MM.1S (cell line): ENCODE measurements at regions not wholly inside any gene's neighbourhood (a gene's known extent, or its start where the extent isn't known, plus 50 kb on each side); places are given as distances from the start of the nearest gene placed in this dataset.

Experiments
- DNase-seq: peaks from one replicate; pipeline ENCODE4 v3.0.0-alpha.2; 2015
- H2AFZ ChIP-seq: fragments of 300-600 bp; sonication (generic); 2 replicates; pipeline ENCODE4 v1.6.0; 2016; ENCODE audit warnings: antibody characterized with exemption, low read length
- H3F3A ChIP-seq: fragments of 300-600 bp; sonication (generic); 2 replicates; pipeline ENCODE4 v1.6.1; 2016; ENCODE audit warnings: mild to moderate bottlenecking, antibody characterized with exemption, low read length, moderate library complexity, mixed read lengths; ENCODE audit not compliant: insufficient read depth
- H3K27ac ChIP-seq: fragments of 300-600 bp; sonication (generic); 2 replicates; pipeline ENCODE4 v1.5.1; 2016; ENCODE audit warnings: mild to moderate bottlenecking, low read length
- H3K27me3 ChIP-seq: fragments of 300-600 bp; sonication (generic); replicated peaks from 2 replicates; pipeline ENCODE4 v1.6.0; 2016; ENCODE audit warnings: low read length; ENCODE audit not compliant: insufficient read depth
- H3K36me3 ChIP-seq: fragments of 300-600 bp; sonication (generic); replicated peaks from 2 replicates; pipeline ENCODE4 v1.6.1; 2016; ENCODE audit warnings: mild to moderate bottlenecking, low read length, mixed read lengths; ENCODE audit not compliant: insufficient read depth
- H3K4me1 ChIP-seq: fragments of 300-600 bp; sonication (generic); 2 replicates; pipeline ENCODE4 v1.6.1; 2016; ENCODE audit warnings: low read length, mixed read lengths
- H3K4me2 ChIP-seq: fragments of 300-600 bp; sonication (generic); 2 replicates; pipeline ENCODE4 v1.6.0; 2016; ENCODE audit warnings: low read depth, low read length
- H3K4me3 ChIP-seq: fragments of 300-600 bp; sonication (generic); 2 replicates; pipeline ENCODE4 v1.5.1; 2016; ENCODE audit warnings: low read length, mixed read lengths
- H3K79me2 ChIP-seq: fragments of 300-600 bp; sonication (generic); 2 replicates; pipeline ENCODE4 v1.6.1; 2016; ENCODE audit warnings: mixed run types, low read length, mixed read lengths
- H3K9ac ChIP-seq: fragments of 300-600 bp; sonication (generic); 2 replicates; pipeline ENCODE4 v1.6.1; 2016; ENCODE audit warnings: low read length, mixed read lengths
- H3K9me2 ChIP-seq: fragments of 300-600 bp; sonication (generic); replicated peaks from 2 replicates; pipeline ENCODE4 v1.6.1; 2016; ENCODE audit warnings: mild to moderate bottlenecking, low read length, mixed read lengths; ENCODE audit not compliant: insufficient read depth
- H3K9me3 ChIP-seq: fragments of 300-600 bp; sonication (generic); replicated peaks from 2 replicates; pipeline ENCODE4 v1.6.1; 2016; ENCODE audit warnings: mild to moderate bottlenecking, low read length, mixed read lengths; ENCODE audit not compliant: insufficient read depth
- H4K20me1 ChIP-seq: fragments of 300-600 bp; sonication (generic); 2 replicates; pipeline ENCODE4 v1.6.1; 2016; ENCODE audit warnings: mild to moderate bottlenecking, low read length, moderate library complexity, mixed read lengths; ENCODE audit not compliant: insufficient read depth
- EZH2 ChIP-seq: fragments of 300-600 bp; sonication (generic); optimal IDR thresholded peaks from 2 replicates; pipeline ENCODE3; 2017; ENCODE audit warnings: low read depth, mild to moderate bottlenecking, antibody characterized with exemption, low read length, mixed read lengths
- EZH2phosphoT487 ChIP-seq: fragments of 300-600 bp; sonication (generic); IDR thresholded peaks from 2 replicates; pipeline ENCODE4 v1.6.1; 2018; ENCODE audit warnings: antibody characterized with exemption, low read length
- TF ChIP-seq, protein P1 (sequence below): fragments of 300-600 bp; sonication (generic); IDR thresholded peaks from 2 replicates; pipeline ENCODE4 v1.5.1; 2016; ENCODE audit warnings: antibody characterized with exemption, low read length, mixed read lengths

DNA sequence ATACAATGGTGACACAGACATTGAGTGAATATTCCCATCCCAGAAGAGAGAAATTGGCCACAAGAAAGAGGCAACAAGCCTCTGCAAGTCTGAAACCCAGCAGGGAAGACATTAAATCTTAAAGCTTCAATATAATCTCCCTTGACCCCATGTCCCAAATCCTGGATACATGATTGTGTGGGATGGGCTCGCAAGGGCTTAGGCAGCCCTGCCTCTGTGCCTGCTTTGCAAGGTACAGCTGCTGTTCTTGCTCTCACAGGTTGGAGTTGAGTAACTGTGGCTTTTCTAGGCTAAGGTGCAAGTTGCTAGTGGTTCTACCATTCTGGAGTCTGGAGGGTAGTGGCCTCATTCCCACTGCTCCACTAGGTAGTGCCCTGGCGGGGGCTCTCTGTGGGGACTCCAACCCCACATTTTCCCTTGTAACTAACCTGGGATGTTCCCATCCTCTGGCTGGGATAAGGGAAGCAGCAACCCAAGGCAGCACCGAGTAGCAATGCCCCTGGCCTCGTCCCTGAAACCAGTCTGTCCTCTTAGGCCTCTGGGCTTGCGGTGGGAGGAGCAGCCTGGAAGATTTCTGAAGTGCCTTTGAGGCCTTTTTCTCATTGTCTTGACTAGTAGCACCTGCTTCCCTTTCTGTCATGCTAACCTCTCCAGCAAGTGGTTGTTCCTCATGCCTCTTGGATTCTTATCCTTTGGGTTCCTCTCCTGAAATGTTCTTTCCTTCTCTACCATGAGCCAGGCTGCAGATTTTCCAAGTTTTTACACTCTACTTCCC lies 90.0 kb downstream of the FAM174B start:
- DNase-seq, result no peak
- no peak overlapping the region for H3K27ac ChIP-seq
- no peak overlapping the region for H3K4me2 ChIP-seq
- no peaks in the 10 kb centered on the region for H3F3A ChIP-seq
- H3K36me3 ChIP-seq, result no peaks in the 10 kb centered on the region
- H3K79me2 ChIP-seq, result no peaks in the 10 kb centered on the region
- no peaks in the 10 kb centered on the region for H4K20me1 ChIP-seq
- H3K4me3 ChIP-seq, result no peak overlapping the region
- TF ChIP-seq, protein P1, sequence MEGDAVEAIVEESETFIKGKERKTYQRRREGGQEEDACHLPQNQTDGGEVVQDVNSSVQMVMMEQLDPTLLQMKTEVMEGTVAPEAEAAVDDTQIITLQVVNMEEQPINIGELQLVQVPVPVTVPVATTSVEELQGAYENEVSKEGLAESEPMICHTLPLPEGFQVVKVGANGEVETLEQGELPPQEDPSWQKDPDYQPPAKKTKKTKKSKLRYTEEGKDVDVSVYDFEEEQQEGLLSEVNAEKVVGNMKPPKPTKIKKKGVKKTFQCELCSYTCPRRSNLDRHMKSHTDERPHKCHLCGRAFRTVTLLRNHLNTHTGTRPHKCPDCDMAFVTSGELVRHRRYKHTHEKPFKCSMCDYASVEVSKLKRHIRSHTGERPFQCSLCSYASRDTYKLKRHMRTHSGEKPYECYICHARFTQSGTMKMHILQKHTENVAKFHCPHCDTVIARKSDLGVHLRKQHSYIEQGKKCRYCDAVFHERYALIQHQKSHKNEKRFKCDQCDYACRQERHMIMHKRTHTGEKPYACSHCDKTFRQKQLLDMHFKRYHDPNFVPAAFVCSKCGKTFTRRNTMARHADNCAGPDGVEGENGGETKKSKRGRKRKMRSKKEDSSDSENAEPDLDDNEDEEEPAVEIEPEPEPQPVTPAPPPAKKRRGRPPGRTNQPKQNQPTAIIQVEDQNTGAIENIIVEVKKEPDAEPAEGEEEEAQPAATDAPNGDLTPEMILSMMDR, result no peak
- TF ChIP-seq EZH2phosphoT487, result no peak
- no peak overlapping the region for H3K9ac ChIP-seq
- no peaks in the 10 kb centered on the region for H3K9me3 ChIP-seq
- no peak overlapping the region for H2AFZ ChIP-seq
- H3K27me3 ChIP-seq, result no peaks in the 10 kb centered on the region
- H3K4me1 ChIP-seq, result no peaks in the 10 kb centered on the region
- H3K9me2 ChIP-seq, result no peaks in the 10 kb centered on the region

DNA sequence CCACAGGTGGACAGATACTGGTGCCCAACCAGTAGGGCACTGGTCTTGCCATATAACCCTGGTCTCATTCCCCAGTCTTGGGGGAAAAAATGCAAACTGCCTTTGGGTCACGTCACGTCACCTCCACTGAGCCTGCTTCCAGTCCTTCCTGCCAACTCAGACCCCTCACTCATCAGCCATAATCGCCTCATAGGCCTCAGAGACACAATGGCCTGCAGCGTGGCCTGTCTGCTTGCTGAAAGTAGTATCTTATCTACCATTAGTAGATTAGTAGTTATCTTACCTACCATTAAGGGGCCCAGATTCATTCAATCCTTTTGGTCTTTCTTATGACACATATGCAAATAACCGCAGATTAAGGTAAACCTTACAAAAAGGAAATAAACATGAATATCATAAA lies 93.8 kb downstream of the FAM174B start:
- H3K27me3 ChIP-seq, result no peaks in the 10 kb centered on the region

GRCh38 chr15:92553317-92553716 lies 102.3 kb downstream of the FAM174B start:
- Histone ChIP-seq H4K20me1 (no peaks in the 10 kb centered on the region), H3K4me1 (no peaks in the 10 kb centered on the region), H3K4me2 (no peak overlapping the region), H3K27me3 (no peaks in the 10 kb centered on the region), H3K9me3 (no peaks in the 10 kb centered on the region), H3K27ac (no peak overlapping the region), H2AFZ (no peak overlapping the region), H3F3A (no peaks in the 10 kb centered on the region), H3K9ac (no peak overlapping the region), H3K79me2 (no peaks in the 10 kb centered on the region), H3K36me3 (no peaks in the 10 kb centered on the region; the same call in 1 of the 2 replicates), H3K4me3 (no peak overlapping the region), H3K9me2 (no peaks in the 10 kb centered on the region)
- TF ChIP-seq EZH2phosphoT487, result no peak
- no peak for TF ChIP-seq EZH2
- TF ChIP-seq, protein P1, result no peak
- DNase-seq, result no peak

More for the DNA sequence above, 93.8 kb downstream of the FAM174B start:
- Histone ChIP-seq H4K20me1 (no peaks in the 10 kb centered on the region), H3K4me2 (no peak overlapping the region), H3K9ac (no peak overlapping the region), H3K4me1 (no peaks in the 10 kb centered on the region), H3F3A (no peaks in the 10 kb centered on the region), H3K27ac (no peak overlapping the region), H2AFZ (no peak overlapping the region), H3K9me3 (no peaks in the 10 kb centered on the region), H3K36me3 (no peaks in the 10 kb centered on the region), H3K79me2 (no peaks in the 10 kb centered on the region), H3K9me2 (no peaks in the 10 kb centered on the region), H3K4me3 (no peak overlapping the region)
- TF ChIP-seq EZH2phosphoT487 (no peak), EZH2 (no peak)
- TF ChIP-seq, protein P1, result no peak
- DNase-seq, result no peak
